EH (cell line): ENCODE measurements at regions not wholly inside any gene's neighbourhood (a gene's known extent, or its start where the extent isn't known, plus 50 kb on each side); places are given as distances from the start of the nearest gene placed in this dataset.
A peak's percentile ranks its signal among the peaks of the same experiment; 100 is the strongest.
"Not testable (repeated sequence)": the region's sequence is repeated elsewhere in the genome, so short reads cannot be mapped to it uniquely, and the experiment has no call there.

ENCODE experiments used
- DNase-seq: peaks from one replicate; pipeline ENCODE4 v3.0.0-alpha.2; 2015; ENCODE audit warnings: low read depth

DNA sequence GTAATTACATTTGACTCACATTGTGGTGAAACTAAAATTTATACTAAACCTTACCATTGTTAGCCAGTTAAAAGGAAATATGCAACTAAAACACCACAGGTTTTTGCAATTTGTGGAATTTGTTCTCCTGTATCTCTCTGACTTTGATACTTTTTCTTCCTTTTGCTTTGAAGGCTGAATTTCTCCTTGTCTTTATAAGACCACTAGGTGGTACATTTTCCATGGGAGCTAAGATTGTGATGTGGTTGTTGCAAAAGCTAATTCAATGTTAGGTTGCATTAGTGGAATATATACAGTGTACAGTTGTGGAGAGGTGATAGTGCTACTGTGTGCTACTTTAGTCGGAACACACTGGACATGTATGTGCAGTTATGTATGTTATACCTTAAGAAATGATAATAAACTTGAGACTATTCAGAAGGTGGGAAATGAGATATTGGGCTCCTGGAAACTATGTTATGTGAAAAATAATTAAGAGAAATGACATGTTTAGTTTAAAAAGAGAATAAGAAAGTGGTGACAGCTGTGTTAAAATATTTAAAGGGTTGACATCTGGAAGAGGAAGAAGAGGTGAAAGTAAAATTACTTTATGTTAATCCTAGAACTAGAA lies 70.3 kb downstream of the ARL9 start:
- peak; percentile 51 for DNase-seq

DNA sequence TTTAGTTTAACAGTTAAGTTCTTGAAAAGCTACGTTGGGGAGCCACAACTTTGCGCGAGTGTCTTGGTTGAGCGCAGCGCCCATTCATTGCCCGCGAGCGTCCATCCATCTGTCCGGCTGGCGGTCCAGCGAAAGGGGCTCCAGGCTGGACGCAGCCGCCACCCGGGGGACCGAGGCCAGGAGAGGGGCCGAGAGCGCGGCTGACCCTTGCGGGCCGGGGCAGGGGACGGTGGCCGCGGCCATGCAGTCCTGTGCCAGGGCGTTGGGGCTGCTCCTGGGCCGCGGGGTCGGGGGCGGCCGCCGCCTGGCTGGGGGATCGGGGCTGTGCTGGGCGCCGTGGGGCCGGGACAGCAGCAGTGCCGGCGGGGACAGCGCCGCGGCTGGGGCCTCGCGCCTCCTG lies 86.8 kb downstream of the ARL9 start:
- not testable (repeated sequence) for DNase-seq
